GM23338 (cell line): ENCODE measurements at regions not wholly inside any gene's neighbourhood (a gene's known extent, or its start where the extent isn't known, plus 50 kb on each side); places are given as distances from the start of the nearest gene placed in this dataset.

Experiments used
- CREB1 ChIP-seq: fragments of 250-450 bp; sonication (Bioruptor Pico); IDR thresholded peaks from 2 replicates; pipeline ENCODE4 v1.5.0; 2020; ENCODE audit warnings: low read depth, mild to moderate bottlenecking, moderate library complexity
- CTCF ChIP-seq, 2 experiments: fragments of 200-600 bp in 1 of 2; sonication (generic) in 1 of 2; conservative IDR thresholded peaks; 2 replicates each; pipeline versions ENCODE4 v1.5.1 to v1.6.1; 2016 to 2017; ENCODE audit warnings: antibody characterized with exemption in 2 of 2, low read depth in 2 of 2, mild to moderate bottlenecking in 2 of 2, moderate library complexity in 1 of 2
- EZH2 ChIP-seq: fragments of 200-600 bp; sonication (generic); IDR thresholded peaks from one replicate; pipeline ENCODE4 v1.8.0; 2017; ENCODE audit warnings: antibody characterized with exemption, mild to moderate bottlenecking, low read depth; ENCODE audit not compliant: unreplicated experiment
- EZH2phosphoT487 ChIP-seq: fragments of 200-600 bp; sonication (generic); IDR thresholded peaks from one replicate; pipeline ENCODE4 v1.8.1; 2018; ENCODE audit warnings: antibody characterized with exemption; ENCODE audit not compliant: unreplicated experiment
- POLR2AphosphoS5 ChIP-seq: IDR thresholded peaks from 2 replicates; pipeline ENCODE4 v1.6.1; 2016; ENCODE audit warnings: antibody characterized with exemption, low read depth
- REST ChIP-seq: IDR thresholded peaks from one replicate; pipeline ENCODE4 v1.6.1; 2018; ENCODE audit warnings: antibody characterized with exemption; ENCODE audit not compliant: unreplicated experiment

GRCh38 chr2:166381-166780, 97.5 kb downstream of the SH3YL1 start:
- TF ChIP-seq POLR2AphosphoS5: no peak
- TF ChIP-seq CTCF (conservative IDR thresholded peaks at IDR 0.05; ENCODE audit: low read depth in 2 of 2): no peak
- TF ChIP-seq REST: no peak
- TF ChIP-seq EZH2: no peak
- TF ChIP-seq CREB1: no peak
- no peak for TF ChIP-seq EZH2phosphoT487
